Hepatic stellate cell (primary cell): ENCODE measurements at regions not wholly inside any gene's neighbourhood (a gene's known extent, or its start where the extent isn't known, plus 50 kb on each side); places are given as distances from the start of the nearest gene placed in this dataset.
"Not testable (repeated sequence)": the region's sequence is repeated elsewhere in the genome, so short reads cannot be mapped to it uniquely, and the experiment has no call there.

Source experiments
- DNase-seq: peaks from one replicate; pipeline ENCODE4 v3.0.0; 2011; ENCODE audit warnings: low spot score

- DNase-seq: no peak
Measured at GRCh38 chr4:66554826-66555225, 884.5 kb upstream of the EPHA5 start.

- not testable (repeated sequence) for DNase-seq
Measured at GRCh38 chr4:66545301-66545700, 875.0 kb upstream of the EPHA5 start.

GRCh38 chr4:66544281-66544680, 874.0 kb upstream of the EPHA5 start:
- no peak for DNase-seq

GRCh38 chr4:66539745-66540144, 869.5 kb upstream of the EPHA5 start:
- DNase-seq: no peak

GRCh38 chr4:66524781-66525180, 854.5 kb upstream of the EPHA5 start:
- no peak for DNase-seq

GRCh38 chr4:66522244-66522643, 852.0 kb upstream of the EPHA5 start:
- no peak for DNase-seq

- DNase-seq: no peak
Measured at GRCh38 chr4:66516940-66517339, 846.7 kb upstream of the EPHA5 start.

- no peak for DNase-seq
Measured at GRCh38 chr4:66506985-66507384, 836.7 kb upstream of the EPHA5 start.

GRCh38 chr4:66501997-66502396, 831.7 kb upstream of the EPHA5 start:
- DNase-seq: no peak

- no peak for DNase-seq
Measured at GRCh38 chr4:66490729-66491128, 820.4 kb upstream of the EPHA5 start.

GRCh38 chr4:66489783-66490452, 819.6 kb upstream of the EPHA5 start:
- DNase-seq: no peak

GRCh38 chr4:66489370-66489769, 819.1 kb upstream of the EPHA5 start:
- DNase-seq: no peak

GRCh38 chr4:66486068-66486467, 815.8 kb upstream of the EPHA5 start:
- DNase-seq: no peak

GRCh38 chr4:66482186-66482585, 811.9 kb upstream of the EPHA5 start:
- DNase-seq: no peak

GRCh38 chr4:66475596-66475995, 805.3 kb upstream of the EPHA5 start:
- DNase-seq: no peak

- no peak for DNase-seq
Measured at GRCh38 chr4:66465111-66465510, 794.8 kb upstream of the EPHA5 start.

GRCh38 chr4:66462890-66463289, 792.6 kb upstream of the EPHA5 start:
- not testable (repeated sequence) for DNase-seq

- DNase-seq: no peak
Measured at GRCh38 chr4:66451741-66452140, 781.5 kb upstream of the EPHA5 start.

- no peak for DNase-seq
Measured at GRCh38 chr4:66443008-66443407, 772.7 kb upstream of the EPHA5 start.

- no peak for DNase-seq
Measured at GRCh38 chr4:66439508-66439907, 769.2 kb upstream of the EPHA5 start.

GRCh38 chr4:66433706-66434105, 763.4 kb upstream of the EPHA5 start:
- DNase-seq: no peak

- DNase-seq: no peak
Measured at GRCh38 chr4:66430856-66431255, 760.6 kb upstream of the EPHA5 start.

- DNase-seq: no peak
Measured at GRCh38 chr4:66429276-66429675, 759.0 kb upstream of the EPHA5 start.

- no peak for DNase-seq
Measured at GRCh38 chr4:66416425-66416824, 746.1 kb upstream of the EPHA5 start.

GRCh38 chr4:66404141-66404540, 733.9 kb upstream of the EPHA5 start:
- no peak for DNase-seq
